ENCODE measurements at regions not wholly inside any gene's neighbourhood (a gene's known extent, or its start where the extent isn't known, plus 50 kb on each side); places are given as distances from the start of the nearest gene placed in this dataset.
"Not testable (repeated sequence)": the region's sequence is repeated elsewhere in the genome, so short reads cannot be mapped to it uniquely, and the experiment has no call there.

DNA sequence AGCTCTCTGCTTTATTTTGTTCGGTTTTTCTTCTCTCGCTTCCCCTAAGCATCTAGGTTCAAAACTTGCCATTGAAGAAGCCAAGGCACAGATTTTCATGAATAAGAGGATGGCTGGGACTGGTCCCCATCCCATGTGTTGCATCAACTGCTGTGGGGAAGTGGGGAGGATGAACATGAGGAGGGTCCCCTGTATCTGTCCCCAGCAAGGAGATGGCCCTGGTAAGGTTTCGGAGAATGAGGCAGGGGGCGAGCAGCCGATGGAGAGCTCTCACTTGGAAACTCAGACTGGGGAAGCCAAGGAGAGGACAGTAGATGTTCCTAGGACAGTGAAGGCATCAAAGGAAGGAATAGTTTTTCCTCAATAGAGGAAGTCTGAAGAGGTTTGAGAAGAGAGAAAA, 142.0 kb upstream of the ATP2B2 start:
- TF ChIP-seq, protein P1, sequence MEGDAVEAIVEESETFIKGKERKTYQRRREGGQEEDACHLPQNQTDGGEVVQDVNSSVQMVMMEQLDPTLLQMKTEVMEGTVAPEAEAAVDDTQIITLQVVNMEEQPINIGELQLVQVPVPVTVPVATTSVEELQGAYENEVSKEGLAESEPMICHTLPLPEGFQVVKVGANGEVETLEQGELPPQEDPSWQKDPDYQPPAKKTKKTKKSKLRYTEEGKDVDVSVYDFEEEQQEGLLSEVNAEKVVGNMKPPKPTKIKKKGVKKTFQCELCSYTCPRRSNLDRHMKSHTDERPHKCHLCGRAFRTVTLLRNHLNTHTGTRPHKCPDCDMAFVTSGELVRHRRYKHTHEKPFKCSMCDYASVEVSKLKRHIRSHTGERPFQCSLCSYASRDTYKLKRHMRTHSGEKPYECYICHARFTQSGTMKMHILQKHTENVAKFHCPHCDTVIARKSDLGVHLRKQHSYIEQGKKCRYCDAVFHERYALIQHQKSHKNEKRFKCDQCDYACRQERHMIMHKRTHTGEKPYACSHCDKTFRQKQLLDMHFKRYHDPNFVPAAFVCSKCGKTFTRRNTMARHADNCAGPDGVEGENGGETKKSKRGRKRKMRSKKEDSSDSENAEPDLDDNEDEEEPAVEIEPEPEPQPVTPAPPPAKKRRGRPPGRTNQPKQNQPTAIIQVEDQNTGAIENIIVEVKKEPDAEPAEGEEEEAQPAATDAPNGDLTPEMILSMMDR (IDR thresholded peaks at IDR 0.05; ENCODE audit: low read depth, low read length), result no peak
- no peak overlapping the region for H3K4me3 ChIP-seq (ENCODE audit: low read depth, low read length)

DNA sequence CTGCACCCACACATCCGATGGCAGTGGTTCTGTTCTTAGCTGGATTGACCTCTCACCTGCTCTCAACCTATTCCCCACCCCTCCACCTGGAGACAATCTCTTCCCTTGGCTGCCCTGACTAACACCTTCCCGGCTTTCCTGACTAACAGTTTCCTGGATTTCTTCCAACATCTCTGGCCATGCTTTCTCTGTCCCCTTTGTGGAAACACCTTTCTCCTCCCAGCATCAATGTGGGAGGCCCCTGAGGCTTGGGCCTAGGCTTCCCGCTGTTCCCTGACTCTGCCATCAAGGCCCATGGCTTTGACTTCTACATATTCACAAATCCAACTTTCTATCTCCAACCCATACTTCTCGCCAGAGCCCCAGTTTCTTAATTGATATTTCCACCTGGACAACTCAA, 142.8 kb upstream of the ATP2B2 start:
- TF ChIP-seq, protein P1 (IDR thresholded peaks at IDR 0.05; ENCODE audit: low read depth, low read length), result no peak
- H3K4me3 ChIP-seq (ENCODE audit: low read depth, low read length), result no peak overlapping the region

- not testable (repeated sequence) for H3K4me3 ChIP-seq (ENCODE audit: low read depth, low read length)
Observed at GRCh38 chr3:10649463-10649862, 144.1 kb upstream of the ATP2B2 start.

DNA sequence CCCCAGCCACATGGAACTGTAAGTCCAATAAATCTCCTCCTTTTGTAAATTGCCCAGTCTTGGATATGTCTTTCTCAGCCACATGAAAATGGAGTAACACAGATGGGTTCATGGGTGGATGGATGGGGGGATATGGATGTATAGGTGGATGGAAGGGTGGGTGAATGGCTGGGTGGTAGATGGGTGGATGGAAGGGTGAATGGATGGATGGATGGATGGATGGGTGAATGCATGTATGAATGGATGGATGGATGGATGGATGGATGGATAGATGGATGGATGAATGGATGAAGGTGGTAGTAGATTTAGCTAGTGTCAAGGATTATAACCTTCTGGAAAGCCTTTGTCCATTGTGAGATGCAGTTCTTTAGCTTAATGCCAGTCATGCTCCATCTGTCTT, 146.1 kb upstream of the ATP2B2 start:
- TF ChIP-seq, protein P1 (IDR thresholded peaks at IDR 0.05; ENCODE audit: low read depth, low read length), result no peak
- no peak overlapping the region for H3K4me3 ChIP-seq (ENCODE audit: low read depth, low read length)

- TF ChIP-seq, protein P1 (IDR thresholded peaks at IDR 0.05; ENCODE audit: low read depth, low read length), result no peak
- H3K4me3 ChIP-seq (ENCODE audit: low read depth, low read length), result no peak overlapping the region
Observed at GRCh38 chr3:10653241-10653640, 147.9 kb upstream of the ATP2B2 start.

DNA sequence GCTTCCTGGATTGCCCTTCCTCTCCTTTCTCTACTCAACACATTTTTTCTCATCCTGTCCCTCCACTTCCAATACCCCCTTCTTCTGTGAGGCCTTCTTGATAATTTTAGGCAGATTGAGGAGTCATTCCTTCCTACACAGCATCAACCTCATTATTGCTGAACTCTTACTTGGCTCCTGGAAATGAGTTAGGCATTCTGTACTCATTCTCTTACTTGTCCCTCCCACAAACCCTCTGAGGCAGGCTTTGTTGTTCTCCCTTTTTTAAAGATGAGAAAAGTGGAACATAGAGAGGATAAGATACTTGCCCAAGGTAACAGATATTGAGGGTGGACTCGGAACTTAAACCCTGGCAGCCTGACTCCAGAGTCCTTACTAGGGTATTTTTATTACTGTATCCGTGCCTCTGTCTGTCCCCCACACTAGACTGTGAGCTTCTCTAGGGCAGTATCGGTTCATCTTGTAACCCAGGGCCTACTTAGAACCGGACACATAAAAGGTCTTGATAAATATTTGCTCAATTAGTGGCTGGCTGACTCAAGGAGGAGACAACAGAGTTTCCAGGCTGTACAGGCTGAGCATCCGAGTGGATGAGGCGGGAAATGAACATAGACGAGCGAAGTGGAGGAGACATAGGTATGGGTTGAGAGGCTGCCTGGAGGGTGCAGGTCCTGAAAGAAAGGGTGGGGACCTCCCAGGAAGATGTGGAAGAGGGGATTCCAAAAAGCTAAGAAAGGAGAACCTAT, 148.7 kb upstream of the ATP2B2 start:
- H3K4me3 ChIP-seq (ENCODE audit: low read depth, low read length), result no peak overlapping the region
- TF ChIP-seq, protein P1 (IDR thresholded peaks at IDR 0.05; ENCODE audit: low read depth, low read length), result no peak

GRCh38 chr3:10655105-10655504, 149.7 kb upstream of the ATP2B2 start:
- TF ChIP-seq, protein P1 (IDR thresholded peaks at IDR 0.05; ENCODE audit: low read depth, low read length), result no peak
- no peak overlapping the region for H3K4me3 ChIP-seq (ENCODE audit: low read depth, low read length)

GRCh38 chr3:10657339-10657738, 152.0 kb upstream of the ATP2B2 start:
- H3K4me3 ChIP-seq (ENCODE audit: low read depth, low read length), result not testable (repeated sequence)
